ENCODE measurements at regions not wholly inside any gene's neighbourhood (a gene's known extent, or its start where the extent isn't known, plus 50 kb on each side); places are given as distances from the start of the nearest gene placed in this dataset.
A peak's percentile ranks its signal among the peaks of the same experiment; 100 is the strongest.

- Histone ChIP-seq H3K18ac (ENCODE audit: low read depth, low read length) (no peak overlapping the region), H3K14ac (replicated peaks; ENCODE audit: low read depth, low read length) (no peak overlapping the region), H2BK5ac (ENCODE audit: low read depth, low read length, poor library complexity, severe bottlenecking) (no peak overlapping the region), H3K4ac (ENCODE audit: low read depth, low read length) (no peak overlapping the region), H4K20me1 (ENCODE audit: insufficient read depth, low read length) (no peaks in the 10 kb centered on the region), H4K8ac (ENCODE audit: low read depth in 2 of 2, low read length in 2 of 2) (no peak overlapping the region), H3K56ac (ENCODE audit: extremely low read depth, insufficient read depth, low read length) (no peak overlapping the region), H2AFZ (replicated peaks; ENCODE audit: low read length, poor library complexity) (peak overlapping the region; percentile 19), H3K4me3 (ENCODE audit: insufficient read depth, low read depth, low read length) (no peak overlapping the region), H4K5ac (ENCODE audit: low read depth, low read length) (no peak overlapping the region), H3K9me1 (ENCODE audit: insufficient read depth, low read length) (no peaks in the 10 kb centered on the region), H4K91ac (ENCODE audit: insufficient read depth, low read depth, low read length) (no peak overlapping the region), H2BK20ac (ENCODE audit: low read depth, low read length) (no peak overlapping the region), H2AK5ac (ENCODE audit: low read depth, low read length) (no peak overlapping the region), H2BK120ac (ENCODE audit: low read depth, low read length) (no peak overlapping the region), H3K4me2 (ENCODE audit: low read depth, low read length) (no peak overlapping the region), H2AK9ac (replicated peaks; ENCODE audit: low read depth, low read length, poor library complexity) (no peak overlapping the region), H2BK15ac (ENCODE audit: low read depth, low read length) (no peak overlapping the region), H3K9me3 (ENCODE audit: control insufficient read depth, insufficient read depth, low read length) (peaks cover 14% of the 10 kb centered on the region), H3K4me1 (ENCODE audit: control insufficient read depth, insufficient read depth, low read length) (no peaks in the 10 kb centered on the region), H3K9ac (ENCODE audit: low read depth, low read length) (no peak overlapping the region), H3K27me3 (ENCODE audit: control insufficient read depth, insufficient read depth, low read length) (no peaks in the 10 kb centered on the region), H3K36me3 (ENCODE audit: control insufficient read depth, insufficient read depth, low read length) (no peaks in the 10 kb centered on the region), H3K79me1 (ENCODE audit: low read depth in 1 of 2, low read length in 2 of 2) (no peaks in the 10 kb centered on the region), H3K23ac (ENCODE audit: low read depth, low read length) (no peak overlapping the region), H3K27ac (ENCODE audit: insufficient read depth, low read length) (no peak overlapping the region)
- DNase-seq (no peak), ATAC-seq (ENCODE audit: low read depth) (no peak)
- intact Hi-C loops (cut with micrococcal nuclease) (no loop called here), in situ Hi-C loops (cut with MboI; ENCODE audit: low sequenced_read_pairs) (no loop called here), dilution Hi-C loops (cut with HindIII; ENCODE audit: low sequenced_read_pairs, unreplicated experiment) (no loop called here)
- WGBS, 2 experiments (ENCODE audit: extremely low coverage in 2 of 2, insufficient read length in 1 of 2) = 86% methylated on average over 9 of the region's 10 CpGs; no CpG with 5 or more reads in 1 of the 2 experiments
- BruUV-seq (replicated peaks) = no TSS peak
- CTCF ChIA-PET = no interaction called here
- TF ChIP-seq RAD21 (IDR thresholded peaks at IDR 0.05; ENCODE audit: low read length) (no peak), FOS (IDR thresholded peaks at IDR 0.05; ENCODE audit: low read depth, low read length) (no peak), CHD1 (IDR thresholded peaks at IDR 0.05; ENCODE audit: low read depth, low read length) (no peak), RFX5 (IDR thresholded peaks at IDR 0.05; ENCODE audit: low read depth, low read length) (no peak), MXI1 (IDR thresholded peaks at IDR 0.05; ENCODE audit: borderline replicate concordance, low read depth, low read length) (no peak), NFE2L2 (IDR thresholded peaks at IDR 0.05; ENCODE audit: low read depth, low read length) (no peak)
- POLR2A ChIA-PET (ENCODE audit: unreplicated experiment) = no interaction called here
Measured at GRCh38 chr10:124180947-124181549, 87.7 kb upstream of the CHST15 start.
